Keratinocyte (primary cell): ENCODE measurements at regions not wholly inside any gene's neighbourhood (a gene's known extent, or its start where the extent isn't known, plus 50 kb on each side); places are given as distances from the start of the nearest gene placed in this dataset.

Source experiments
- DNase-seq: peaks from one replicate; pipeline ENCODE4 v3.0.0-alpha.2; 2011; ENCODE audit warnings: low read depth, missing footprints, low spot score
- FAIRE-seq: peaks from 2 replicates; lab custom pipeline; 2011; peaks lifted over from hg19 to GRCh38; lab: Jason Lieb, UNC
- H2AFZ ChIP-seq: 2 replicates; pipeline ENCODE4 v1.6.0; 2012; ENCODE audit warnings: low read length, control low read depth, inconsistent platforms; ENCODE audit not compliant: control insufficient read depth
- H3K27ac ChIP-seq: 2 replicates; pipeline ENCODE4 v1.5.1; 2011; ENCODE audit warnings: low read length; ENCODE audit not compliant: control insufficient read depth, insufficient read depth
- H3K27me3 ChIP-seq: 3 replicates; pipeline ENCODE4 v1.6.0; 2011; ENCODE audit warnings: low read length; ENCODE audit not compliant: control insufficient read depth, insufficient read depth; ENCODE audit errors: extremely low read depth
- H3K36me3 ChIP-seq, 2 experiments: 2 replicates in 1 of 2; 3 replicates in 1 of 2; pipeline ENCODE4 v1.5.1; 2011; ENCODE audit warnings: low read length in 2 of 2, mild to moderate bottlenecking in 1 of 2; ENCODE audit not compliant: control insufficient read depth in 2 of 2, insufficient read depth in 2 of 2; ENCODE audit errors: extremely low read depth in 1 of 2
- H3K4me1 ChIP-seq: 3 replicates; pipeline ENCODE4 v1.5.1; 2011; ENCODE audit warnings: low read length; ENCODE audit not compliant: control insufficient read depth, insufficient read depth; ENCODE audit errors: extremely low read depth
- H3K4me2 ChIP-seq: 3 replicates; pipeline ENCODE4 v1.6.0; 2011; ENCODE audit warnings: low read depth, low read length; ENCODE audit not compliant: control insufficient read depth, insufficient read depth; ENCODE audit errors: extremely low read depth
- H3K4me3 ChIP-seq, 3 experiments: fragments of 200-600 bp in 1 of 3; sonication (generic) in 1 of 3; 2 replicates in 2 of 3; 3 replicates in 1 of 3; pipeline ENCODE4 v1.5.1; 2011 to 2016; ENCODE audit warnings: low read length in 3 of 3, mild to moderate bottlenecking in 3 of 3, control low read depth in 2 of 3, inconsistent platforms in 1 of 3, low read depth in 1 of 3, mixed read lengths in 1 of 3, mixed run types in 1 of 3, moderate library complexity in 1 of 3; ENCODE audit not compliant: control insufficient read depth in 2 of 3, insufficient read depth in 2 of 3; ENCODE audit errors: extremely low read depth in 1 of 3
- H3K79me2 ChIP-seq: 2 replicates; pipeline ENCODE4 v1.6.0; 2012; ENCODE audit warnings: low read length; ENCODE audit not compliant: control insufficient read depth, insufficient read depth
- H3K9ac ChIP-seq: 3 replicates; pipeline ENCODE4 v1.6.0; 2011; ENCODE audit warnings: low read length; ENCODE audit not compliant: control insufficient read depth, insufficient read depth; ENCODE audit errors: extremely low read depth
- H3K9me1 ChIP-seq: 3 replicates; pipeline ENCODE4 v1.6.0; 2011; ENCODE audit warnings: low read length; ENCODE audit not compliant: control insufficient read depth, insufficient read depth; ENCODE audit errors: extremely low read depth
- H3K9me3 ChIP-seq: 2 replicates; pipeline ENCODE4 v1.5.1; 2012; ENCODE audit warnings: low read depth, low read length; ENCODE audit not compliant: control insufficient read depth
- H4K20me1 ChIP-seq: 3 replicates; pipeline ENCODE4 v1.6.0; 2011; ENCODE audit warnings: low read length; ENCODE audit not compliant: control insufficient read depth, insufficient read depth; ENCODE audit errors: extremely low read depth
- CTCF ChIP-seq, 3 experiments: IDR thresholded peaks in 1 of 3; conservative IDR thresholded peaks in 1 of 3; optimal IDR thresholded peaks in 1 of 3; 2 replicates in 2 of 3; 3 replicates in 1 of 3; pipeline versions ENCODE3 to v1.5.1; 2011; ENCODE audit warnings: low read length in 3 of 3, mild to moderate bottlenecking in 3 of 3, moderate library complexity in 2 of 3, control low read depth in 1 of 3, inconsistent platforms in 1 of 3; ENCODE audit not compliant: insufficient read depth in 2 of 3; ENCODE audit errors: extremely low read depth in 1 of 3
- EZH2 ChIP-seq: IDR thresholded peaks from one replicate; pipeline ENCODE4 v1.6.1; 2012; ENCODE audit warnings: inconsistent platforms, mild to moderate bottlenecking, low read length, moderate library complexity
- dilution Hi-C: fragments of 300-500 bp; cut with MboI; formaldehyde crosslinking; loops from one replicate; pipeline ENCODE4 v1.7.0; 2020; ENCODE audit warnings: low sequenced_read_pairs; ENCODE audit not compliant: extremely low pct_ligation_motif_present

GRCh38 chr5:156208271-156208670 lies 118.7 kb upstream of the SGCD start:
- TF ChIP-seq CTCF (optimal IDR thresholded peaks at IDR 0.05 in 1 of 3, IDR thresholded peaks at IDR 0.05 in 1 of 3, conservative IDR thresholded peaks at IDR 0.05 in 1 of 3; ENCODE audit: extremely low read depth in 1 of 3, insufficient read depth in 2 of 3, low read length in 3 of 3) (no peak), EZH2 (no peak)
- DNase-seq (no peak), FAIRE-seq (no peak)
- Histone ChIP-seq H3K27ac (no peak overlapping the region), H3K36me3 (no peaks in the 10 kb centered on the region), H3K9ac (no peak overlapping the region), H3K9me3 (peaks cover 6% of the 10 kb centered on the region), H3K4me1 (no peaks in the 10 kb centered on the region), H4K20me1 (no peaks in the 10 kb centered on the region), H3K4me2 (no peak overlapping the region), H2AFZ (no peak overlapping the region), H3K27me3 (no peaks in the 10 kb centered on the region), H3K79me2 (no peaks in the 10 kb centered on the region), H3K9me1 (no peaks in the 10 kb centered on the region), H3K4me3 (no peak overlapping the region)
- dilution Hi-C loops, result no loop called here

GRCh38 chr5:156218367-156219158 lies 108.4 kb upstream of the SGCD start:
- H3K27me3 ChIP-seq, result no peaks in the 10 kb centered on the region

More at GRCh38 chr5:156218367-156219158, 108.4 kb upstream of the SGCD start:
- FAIRE-seq (no peak), DNase-seq (no peak)
- H3K36me3 ChIP-seq, result no peaks in the 10 kb centered on the region
- no peak overlapping the region for H3K4me2 ChIP-seq
- H3K9me3 ChIP-seq, result no peaks in the 10 kb centered on the region
- TF ChIP-seq CTCF (optimal IDR thresholded peaks at IDR 0.05 in 1 of 3, IDR thresholded peaks at IDR 0.05 in 1 of 3, conservative IDR thresholded peaks at IDR 0.05 in 1 of 3; ENCODE audit: extremely low read depth in 1 of 3, insufficient read depth in 2 of 3, low read length in 3 of 3) (no peak), EZH2 (no peak)
- dilution Hi-C loops, result no loop called here
- no peak overlapping the region for H3K9ac ChIP-seq
- no peaks in the 10 kb centered on the region for H3K79me2 ChIP-seq
- no peaks in the 10 kb centered on the region for H3K4me1 ChIP-seq
- H4K20me1 ChIP-seq, result no peaks in the 10 kb centered on the region
- H3K27ac ChIP-seq, result no peak overlapping the region
- no peak overlapping the region for H3K4me3 ChIP-seq
- no peaks in the 10 kb centered on the region for H3K9me1 ChIP-seq
- H2AFZ ChIP-seq, result no peak overlapping the region
